Ascending aorta (tissue), 2 donors: ENCODE measurements at regions not wholly inside any gene's neighbourhood (a gene's known extent, or its start where the extent isn't known, plus 50 kb on each side); places are given as distances from the start of the nearest gene placed in this dataset.

Experiments
- DNase-seq, 2 donors: peaks; one replicate each; pipeline ENCODE4 v3.0.0-alpha.2; 2019; ENCODE audit warnings: low spot score in 2 of 2
- H3K27ac ChIP-seq, 2 donors: fragments of 200-600 bp; sonication (generic); one replicate each; pipeline ENCODE4 v1.5.1; 2016 to 2017; ENCODE audit warnings: mild to moderate bottlenecking in 1 of 2
- H3K27me3 ChIP-seq: fragments of 200-600 bp; sonication (generic); one replicate; pipeline ENCODE4 v1.5.1; 2017
- H3K36me3 ChIP-seq, 2 donors: fragments of 200-600 bp; sonication (generic); one replicate each; pipeline ENCODE4 v1.5.1; 2016
- H3K4me1 ChIP-seq, 2 donors: fragments of 200-600 bp; sonication (generic); one replicate each; pipeline ENCODE4 v1.5.1; 2016 to 2017; ENCODE audit warnings: mild to moderate bottlenecking in 1 of 2
- H3K4me3 ChIP-seq, 2 donors: fragments of 200-600 bp; sonication (generic); one replicate each; pipeline ENCODE4 v1.5.1; 2016 to 2017; ENCODE audit warnings: mild to moderate bottlenecking in 1 of 2
- H3K9me3 ChIP-seq, 2 donors: fragments of 200-600 bp; sonication (generic); one replicate each; pipeline ENCODE4 v1.5.1; 2016
- CTCF ChIP-seq, 3 experiments: fragments of 200-600 bp in 2 of 3; fragments of 450-650 bp in 1 of 3; sonication (generic) in 2 of 3; IDR thresholded peaks; one replicate each; pipeline ENCODE4 v1.5.1; 2016 to 2019; ENCODE audit warnings: antibody characterized with exemption in 3 of 3, mild to moderate bottlenecking in 1 of 3, moderate library complexity in 1 of 3
- intact Hi-C: fragments of 100-400 bp; cut with DNase I; formaldehyde crosslinking; loops from one replicate; pipeline ENCODE4 v1.15.1; 2023

GRCh38 chr18:77376733-77377094 is 127.1 kb downstream of the GALR1 start:
- Histone ChIP-seq H3K27me3 (no peaks in the 10 kb centered on the region), H3K9me3 (no peaks in the 10 kb centered on the region), H3K4me3 (no peak overlapping the region), H3K27ac (no peak overlapping the region), H3K4me1 (no peaks in the 10 kb centered on the region), H3K36me3 (no peaks in the 10 kb centered on the region)
- intact Hi-C loops, result no loop called here
- DNase-seq, result no peak
- TF ChIP-seq CTCF (IDR thresholded peaks at IDR 0.05), result no peak

- no peak for TF ChIP-seq CTCF (IDR thresholded peaks at IDR 0.05)
- Histone ChIP-seq H3K27me3 (no peaks in the 10 kb centered on the region), H3K4me1 (no peaks in the 10 kb centered on the region), H3K4me3 (no peak overlapping the region), H3K9me3 (no peaks in the 10 kb centered on the region), H3K27ac (no peak overlapping the region), H3K36me3 (no peaks in the 10 kb centered on the region)
- intact Hi-C loops, result no loop called here
- no peak for DNase-seq
Observed at GRCh38 chr18:77377813-77378212, 128.2 kb downstream of the GALR1 start.

DNA sequence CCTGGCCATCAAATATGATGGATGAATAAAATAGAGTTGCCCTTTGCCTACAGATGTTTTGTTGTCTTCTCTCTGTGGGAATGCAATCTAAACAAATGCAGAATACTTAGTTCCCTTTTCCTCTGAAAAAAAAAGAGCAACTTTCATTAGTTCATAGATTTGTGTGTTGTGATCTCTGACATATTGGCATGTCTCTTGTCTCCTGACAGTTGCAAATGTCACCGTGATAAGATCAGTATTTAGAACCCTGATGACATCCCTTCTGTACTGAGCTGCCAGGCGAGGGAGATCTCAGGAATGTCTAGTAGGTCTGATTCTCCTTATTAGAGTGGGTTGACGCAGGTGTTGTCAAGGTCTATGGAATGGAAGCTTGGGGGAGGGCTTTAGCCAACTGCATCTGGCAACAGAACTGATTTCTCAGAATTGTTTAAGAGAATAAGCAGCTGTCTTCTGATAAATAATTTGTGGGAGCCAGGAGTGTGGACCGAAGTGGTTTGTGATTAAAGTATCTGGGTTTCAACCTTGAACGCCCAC is 130.4 kb downstream of the GALR1 start:
- Histone ChIP-seq H3K9me3 (no peaks in the 10 kb centered on the region), H3K27me3 (no peaks in the 10 kb centered on the region), H3K4me3 (no peak overlapping the region), H3K36me3 (no peaks in the 10 kb centered on the region), H3K4me1 (no peaks in the 10 kb centered on the region), H3K27ac (no peak overlapping the region)
- intact Hi-C loops, result no loop called here
- TF ChIP-seq CTCF (IDR thresholded peaks at IDR 0.05), result no peak
- no peak for DNase-seq

DNA sequence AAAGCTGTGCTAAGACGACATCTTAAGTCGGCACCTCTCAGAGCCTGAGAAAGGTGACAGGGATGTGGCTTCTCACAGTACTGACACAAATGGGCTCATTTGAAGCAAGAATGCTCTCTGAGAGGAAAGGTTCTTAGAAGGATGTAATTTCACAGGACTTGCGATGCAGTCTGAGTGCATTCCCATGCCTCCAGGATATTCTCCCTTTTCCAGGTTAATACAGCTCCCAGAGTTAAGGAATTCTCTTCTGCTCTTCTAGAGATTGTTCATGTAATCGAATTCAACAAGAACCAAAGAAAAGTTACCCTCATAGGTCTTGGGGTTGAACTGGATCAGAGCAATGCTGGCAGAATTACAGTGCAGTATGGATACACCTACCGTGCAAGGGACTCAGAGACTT is 131.0 kb downstream of the GALR1 start:
- no peak for TF ChIP-seq CTCF (IDR thresholded peaks at IDR 0.05)
- Histone ChIP-seq H3K4me1 (no peaks in the 10 kb centered on the region), H3K27ac (no peak overlapping the region), H3K36me3 (no peaks in the 10 kb centered on the region), H3K4me3 (no peak overlapping the region), H3K27me3 (no peaks in the 10 kb centered on the region), H3K9me3 (no peaks in the 10 kb centered on the region)
- intact Hi-C loops, result no loop called here
- no peak for DNase-seq

- Histone ChIP-seq H3K36me3 (no peaks in the 10 kb centered on the region), H3K27ac (no peak overlapping the region), H3K4me3 (no peak overlapping the region), H3K4me1 (no peaks in the 10 kb centered on the region), H3K9me3 (no peaks in the 10 kb centered on the region), H3K27me3 (no peaks in the 10 kb centered on the region)
- intact Hi-C loops, result no loop called here
- TF ChIP-seq CTCF (IDR thresholded peaks at IDR 0.05), result no peak
- no peak for DNase-seq
Observed at GRCh38 chr18:77392321-77392720, 142.7 kb downstream of the GALR1 start.

DNA sequence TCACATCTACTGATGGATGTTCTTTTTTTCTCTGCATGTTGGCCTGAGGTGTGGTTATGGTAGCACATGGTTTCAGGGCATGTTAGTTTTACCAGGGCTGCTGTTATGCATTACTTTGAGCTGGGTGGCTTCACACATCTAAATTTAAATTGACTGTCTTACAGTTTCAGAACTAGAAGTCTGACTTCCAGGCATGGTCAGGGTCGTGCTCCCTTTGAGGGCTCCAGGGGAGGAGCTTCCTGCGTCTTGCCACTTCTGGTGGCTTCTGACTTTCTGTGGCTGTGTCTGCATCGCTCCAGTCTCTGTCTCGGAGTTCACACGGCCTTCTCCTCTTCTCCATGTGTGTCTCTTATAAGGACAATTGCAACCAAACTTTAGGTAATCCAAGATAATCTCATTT is 143.9 kb downstream of the GALR1 start:
- Histone ChIP-seq H3K36me3 (no peaks in the 10 kb centered on the region), H3K27me3 (no peaks in the 10 kb centered on the region), H3K4me3 (no peak overlapping the region), H3K27ac (no peak overlapping the region), H3K9me3 (no peaks in the 10 kb centered on the region), H3K4me1 (no peaks in the 10 kb centered on the region)
- intact Hi-C loops, result no loop called here
- no peak for TF ChIP-seq CTCF (IDR thresholded peaks at IDR 0.05)
- DNase-seq, result no peak
